Keratinocyte (primary cell): ENCODE measurements at regions not wholly inside any gene's neighbourhood (a gene's known extent, or its start where the extent isn't known, plus 50 kb on each side); places are given as distances from the start of the nearest gene placed in this dataset.

Experiments
- DNase-seq: peaks from one replicate; pipeline ENCODE4 v3.0.0-alpha.2; 2011; ENCODE audit warnings: low read depth, missing footprints, low spot score
- FAIRE-seq: peaks from 2 replicates; lab custom pipeline; 2011; peaks lifted over from hg19 to GRCh38; lab: Jason Lieb, UNC
- H2AFZ ChIP-seq: 2 replicates; pipeline ENCODE4 v1.6.0; 2012; ENCODE audit warnings: low read length, control low read depth, inconsistent platforms; ENCODE audit not compliant: control insufficient read depth
- H3K27ac ChIP-seq: 2 replicates; pipeline ENCODE4 v1.5.1; 2011; ENCODE audit warnings: low read length; ENCODE audit not compliant: control insufficient read depth, insufficient read depth
- H3K27me3 ChIP-seq: 3 replicates; pipeline ENCODE4 v1.6.0; 2011; ENCODE audit warnings: low read length; ENCODE audit not compliant: control insufficient read depth, insufficient read depth; ENCODE audit errors: extremely low read depth
- H3K36me3 ChIP-seq, 2 experiments: 2 replicates in 1 of 2; 3 replicates in 1 of 2; pipeline ENCODE4 v1.5.1; 2011; ENCODE audit warnings: low read length in 2 of 2, mild to moderate bottlenecking in 1 of 2; ENCODE audit not compliant: control insufficient read depth in 2 of 2, insufficient read depth in 2 of 2; ENCODE audit errors: extremely low read depth in 1 of 2
- H3K4me1 ChIP-seq: 3 replicates; pipeline ENCODE4 v1.5.1; 2011; ENCODE audit warnings: low read length; ENCODE audit not compliant: control insufficient read depth, insufficient read depth; ENCODE audit errors: extremely low read depth
- H3K4me2 ChIP-seq: 3 replicates; pipeline ENCODE4 v1.6.0; 2011; ENCODE audit warnings: low read depth, low read length; ENCODE audit not compliant: control insufficient read depth, insufficient read depth; ENCODE audit errors: extremely low read depth
- H3K4me3 ChIP-seq, 3 experiments: fragments of 200-600 bp in 1 of 3; sonication (generic) in 1 of 3; 2 replicates in 2 of 3; 3 replicates in 1 of 3; pipeline ENCODE4 v1.5.1; 2011 to 2016; ENCODE audit warnings: low read length in 3 of 3, mild to moderate bottlenecking in 3 of 3, control low read depth in 2 of 3, inconsistent platforms in 1 of 3, low read depth in 1 of 3, mixed read lengths in 1 of 3, mixed run types in 1 of 3, moderate library complexity in 1 of 3; ENCODE audit not compliant: control insufficient read depth in 2 of 3, insufficient read depth in 2 of 3; ENCODE audit errors: extremely low read depth in 1 of 3
- H3K79me2 ChIP-seq: 2 replicates; pipeline ENCODE4 v1.6.0; 2012; ENCODE audit warnings: low read length; ENCODE audit not compliant: control insufficient read depth, insufficient read depth
- H3K9ac ChIP-seq: 3 replicates; pipeline ENCODE4 v1.6.0; 2011; ENCODE audit warnings: low read length; ENCODE audit not compliant: control insufficient read depth, insufficient read depth; ENCODE audit errors: extremely low read depth
- H3K9me1 ChIP-seq: 3 replicates; pipeline ENCODE4 v1.6.0; 2011; ENCODE audit warnings: low read length; ENCODE audit not compliant: control insufficient read depth, insufficient read depth; ENCODE audit errors: extremely low read depth
- H3K9me3 ChIP-seq: 2 replicates; pipeline ENCODE4 v1.5.1; 2012; ENCODE audit warnings: low read depth, low read length; ENCODE audit not compliant: control insufficient read depth
- H4K20me1 ChIP-seq: 3 replicates; pipeline ENCODE4 v1.6.0; 2011; ENCODE audit warnings: low read length; ENCODE audit not compliant: control insufficient read depth, insufficient read depth; ENCODE audit errors: extremely low read depth
- EZH2 ChIP-seq: IDR thresholded peaks from one replicate; pipeline ENCODE4 v1.6.1; 2012; ENCODE audit warnings: inconsistent platforms, mild to moderate bottlenecking, low read length, moderate library complexity
- dilution Hi-C: fragments of 300-500 bp; cut with MboI; formaldehyde crosslinking; loops from one replicate; pipeline ENCODE4 v1.7.0; 2020; ENCODE audit warnings: low sequenced_read_pairs; ENCODE audit not compliant: extremely low pct_ligation_motif_present
- TF ChIP-seq, protein P1 (sequence below), 3 experiments: IDR thresholded peaks in 1 of 3; conservative IDR thresholded peaks in 1 of 3; optimal IDR thresholded peaks in 1 of 3; 2 replicates in 2 of 3; 3 replicates in 1 of 3; pipeline versions ENCODE3 to v1.5.1; 2011; ENCODE audit warnings: low read length in 3 of 3, mild to moderate bottlenecking in 3 of 3, moderate library complexity in 2 of 3, control low read depth in 1 of 3, inconsistent platforms in 1 of 3; ENCODE audit not compliant: insufficient read depth in 2 of 3; ENCODE audit errors: extremely low read depth in 1 of 3

DNA sequence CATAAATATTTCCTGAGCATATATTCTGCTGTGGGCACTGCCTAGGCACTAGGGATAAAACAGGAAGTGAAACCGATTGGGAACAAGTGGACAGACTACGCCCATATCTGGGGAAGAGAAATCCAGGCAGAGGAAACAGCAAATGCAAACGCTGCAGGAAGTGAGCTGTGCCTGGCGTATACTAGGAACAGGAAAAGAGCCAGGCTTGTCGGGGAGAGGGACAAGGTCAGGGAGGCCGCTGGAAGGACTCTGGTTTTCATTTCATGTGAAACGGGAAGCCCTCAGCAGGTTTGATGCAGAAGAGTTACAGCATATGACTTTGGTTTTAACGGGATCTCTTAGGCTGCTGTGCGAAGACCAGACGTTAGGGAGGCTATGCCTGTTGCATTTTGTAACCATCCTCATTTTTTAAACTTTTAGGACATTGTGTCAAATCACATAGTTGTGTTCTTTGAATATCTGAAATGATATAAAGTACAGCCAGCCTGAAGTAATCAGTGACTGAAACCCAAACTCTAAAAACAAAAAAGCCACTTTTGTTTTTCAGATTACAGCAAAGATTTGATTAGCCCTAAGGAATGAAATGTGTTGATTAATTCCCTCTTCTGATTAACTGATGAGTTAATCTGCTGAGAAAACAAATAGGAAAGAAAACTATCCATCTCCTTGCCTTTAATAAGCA, 110.2 kb upstream of the PIEZO2 start:
- H3K9ac ChIP-seq = no peak overlapping the region
- H3K4me1 ChIP-seq = no peaks in the 10 kb centered on the region
- no peak for DNase-seq
- H4K20me1 ChIP-seq = no peaks in the 10 kb centered on the region
- no peak for FAIRE-seq
- H3K4me2 ChIP-seq = no peak overlapping the region
- H3K79me2 ChIP-seq = no peaks in the 10 kb centered on the region
- dilution Hi-C loops = no loop called here
- H3K9me3 ChIP-seq = no peaks in the 10 kb centered on the region
- no peak overlapping the region for H3K4me3 ChIP-seq
- TF ChIP-seq, protein P1, sequence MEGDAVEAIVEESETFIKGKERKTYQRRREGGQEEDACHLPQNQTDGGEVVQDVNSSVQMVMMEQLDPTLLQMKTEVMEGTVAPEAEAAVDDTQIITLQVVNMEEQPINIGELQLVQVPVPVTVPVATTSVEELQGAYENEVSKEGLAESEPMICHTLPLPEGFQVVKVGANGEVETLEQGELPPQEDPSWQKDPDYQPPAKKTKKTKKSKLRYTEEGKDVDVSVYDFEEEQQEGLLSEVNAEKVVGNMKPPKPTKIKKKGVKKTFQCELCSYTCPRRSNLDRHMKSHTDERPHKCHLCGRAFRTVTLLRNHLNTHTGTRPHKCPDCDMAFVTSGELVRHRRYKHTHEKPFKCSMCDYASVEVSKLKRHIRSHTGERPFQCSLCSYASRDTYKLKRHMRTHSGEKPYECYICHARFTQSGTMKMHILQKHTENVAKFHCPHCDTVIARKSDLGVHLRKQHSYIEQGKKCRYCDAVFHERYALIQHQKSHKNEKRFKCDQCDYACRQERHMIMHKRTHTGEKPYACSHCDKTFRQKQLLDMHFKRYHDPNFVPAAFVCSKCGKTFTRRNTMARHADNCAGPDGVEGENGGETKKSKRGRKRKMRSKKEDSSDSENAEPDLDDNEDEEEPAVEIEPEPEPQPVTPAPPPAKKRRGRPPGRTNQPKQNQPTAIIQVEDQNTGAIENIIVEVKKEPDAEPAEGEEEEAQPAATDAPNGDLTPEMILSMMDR (optimal IDR thresholded peaks at IDR 0.05 in 1 of 3, IDR thresholded peaks at IDR 0.05 in 1 of 3, conservative IDR thresholded peaks at IDR 0.05 in 1 of 3; ENCODE audit: extremely low read depth in 1 of 3, insufficient read depth in 2 of 3, low read length in 3 of 3) = no peak
- no peak for TF ChIP-seq EZH2
- no peak overlapping the region for H3K27ac ChIP-seq
- no peaks in the 10 kb centered on the region for H3K9me1 ChIP-seq
- H2AFZ ChIP-seq = no peak overlapping the region
- H3K27me3 ChIP-seq = no peaks in the 10 kb centered on the region
- H3K36me3 ChIP-seq = no peaks in the 10 kb centered on the region

DNA sequence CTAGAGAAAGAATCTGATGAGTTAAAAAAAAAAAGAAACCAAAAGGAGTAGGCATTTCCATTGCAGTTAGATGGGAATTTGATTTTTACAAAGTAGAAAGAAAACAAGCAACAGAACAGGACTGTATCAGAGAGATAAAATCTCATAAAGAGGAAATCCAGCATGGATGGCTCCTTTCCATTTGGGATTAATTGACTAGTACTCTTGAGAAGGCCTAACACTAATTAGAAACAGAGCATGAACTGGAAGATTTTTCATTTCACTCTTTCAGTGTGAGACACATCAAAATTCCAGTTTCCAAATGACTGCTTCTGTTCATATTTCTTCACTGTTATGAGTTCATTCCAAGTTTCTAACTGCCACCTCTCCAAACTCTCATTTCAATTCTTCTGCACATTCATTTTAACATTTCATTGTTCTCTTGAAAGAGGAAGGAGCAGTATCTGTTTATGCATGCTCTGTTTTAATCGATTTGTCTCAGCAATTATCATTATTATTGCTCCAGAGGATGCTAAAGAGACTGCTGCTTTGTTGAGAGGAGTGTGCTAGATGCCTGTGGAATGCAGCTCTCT, 108.8 kb upstream of the PIEZO2 start:
- Histone ChIP-seq H3K4me2 (no peak overlapping the region), H3K27ac (no peak overlapping the region), H3K9me3 (no peaks in the 10 kb centered on the region), H3K9me1 (no peaks in the 10 kb centered on the region), H3K79me2 (no peaks in the 10 kb centered on the region), H3K9ac (no peak overlapping the region), H3K36me3 (no peaks in the 10 kb centered on the region), H3K27me3 (no peaks in the 10 kb centered on the region), H3K4me1 (no peaks in the 10 kb centered on the region), H3K4me3 (no peak overlapping the region), H2AFZ (no peak overlapping the region), H4K20me1 (no peaks in the 10 kb centered on the region)
- TF ChIP-seq, protein P1 (optimal IDR thresholded peaks at IDR 0.05 in 1 of 3, IDR thresholded peaks at IDR 0.05 in 1 of 3, conservative IDR thresholded peaks at IDR 0.05 in 1 of 3; ENCODE audit: extremely low read depth in 1 of 3, insufficient read depth in 2 of 3, low read length in 3 of 3) = no peak
- no peak for TF ChIP-seq EZH2
- no peak for FAIRE-seq
- DNase-seq = no peak
- dilution Hi-C loops = no loop called here
